ENCODE measurements at regions not wholly inside any gene's neighbourhood (a gene's known extent, or its start where the extent isn't known, plus 50 kb on each side); places are given as distances from the start of the nearest gene placed in this dataset.

DNA sequence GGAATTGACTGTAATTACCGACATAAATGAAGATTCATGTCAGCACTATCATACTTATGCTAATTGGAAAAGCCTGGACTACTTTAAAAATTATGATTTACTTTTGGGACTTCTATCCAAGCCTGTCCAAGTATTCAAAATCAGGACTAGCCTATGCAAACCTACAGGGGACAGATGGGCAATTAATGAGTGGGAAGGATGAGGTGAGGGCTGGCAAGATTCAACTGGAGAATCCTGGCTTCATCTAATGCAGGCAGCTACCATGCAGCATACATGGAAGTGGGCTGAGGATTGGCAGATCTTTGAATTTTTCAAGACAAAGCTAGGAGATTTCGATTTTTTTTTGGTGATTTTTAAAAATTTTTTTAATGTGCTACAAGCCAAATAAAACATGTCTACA is 532.6 kb downstream of the CSNK1G3 start:
- DNase-seq (no peak), ATAC-seq (no peak)
- Histone ChIP-seq H3K4me3 (no peak overlapping the region), H3K9me3 (peaks cover 0 to 8% (median 0%) of the 10 kb centered on the region in 12 donors), H3K4me1 (peaks cover 0 to 15% (median 0%) of the 10 kb centered on the region in 12 donors), H3K27me3 (no peaks in the 10 kb centered on the region), H3K27ac (no peak overlapping the region), H3K36me3 (no peaks in the 10 kb centered on the region)
- intact Hi-C loops (cut with DNase I), result no loop called here
- WGBS, 4 donors, result 89 to 94% (median 91%) methylated on average over 2 of the region's 2 CpGs
- TF ChIP-seq CTCF (IDR thresholded peaks at IDR 0.05) (no peak), POLR2A (IDR thresholded peaks at IDR 0.05) (no peak)

GRCh38 chr5:124043456-124043855 is 531.5 kb downstream of the CSNK1G3 start:
- H3K36me3 ChIP-seq, result no peaks in the 10 kb centered on the region
- intact Hi-C loops (cut with DNase I), result no loop called here
- no peak for ATAC-seq
- H3K4me1 ChIP-seq, result peaks cover 0 to 15% (median 0%) of the 10 kb centered on the region in 12 donors
- H3K27ac ChIP-seq, result no peak overlapping the region
- WGBS, 4 donors, result 94 to 100% (median 97%) methylated on average over 1 of the region's 1 CpG
- no peak overlapping the region for H3K4me3 ChIP-seq
- DNase-seq, result no peak
- peaks cover 0 to 8% (median 0%) of the 10 kb centered on the region in 12 donors for H3K9me3 ChIP-seq
- H3K27me3 ChIP-seq, result no peaks in the 10 kb centered on the region
- TF ChIP-seq POLR2A (IDR thresholded peaks at IDR 0.05) (no peak), CTCF (IDR thresholded peaks at IDR 0.05) (no peak)

- peak in 1 of 5 donors; percentile 23 for DNase-seq
- no peak for TF ChIP-seq POLR2A (IDR thresholded peaks at IDR 0.05)
- no peak for TF ChIP-seq CTCF (IDR thresholded peaks at IDR 0.05)
- WGBS, 4 donors, result 15 to 25% (median 16%) methylated on average over 3 of the region's 3 CpGs
- Histone ChIP-seq H3K27ac (no peak overlapping the region), H3K27me3 (no peaks in the 10 kb centered on the region), H3K9me3 (peaks cover 0 to 8% (median 0%) of the 10 kb centered on the region in 12 donors), H3K4me1 (peaks cover 0 to 15% (median 0%) of the 10 kb centered on the region in 12 donors), H3K36me3 (no peaks in the 10 kb centered on the region), H3K4me3 (no peak overlapping the region)
- ATAC-seq, result peak; percentile 64 to 78 (median 72)
- intact Hi-C loops (cut with DNase I), result no loop called here
Measured at GRCh38 chr5:124040799-124041198, 528.8 kb downstream of the CSNK1G3 start.

DNA sequence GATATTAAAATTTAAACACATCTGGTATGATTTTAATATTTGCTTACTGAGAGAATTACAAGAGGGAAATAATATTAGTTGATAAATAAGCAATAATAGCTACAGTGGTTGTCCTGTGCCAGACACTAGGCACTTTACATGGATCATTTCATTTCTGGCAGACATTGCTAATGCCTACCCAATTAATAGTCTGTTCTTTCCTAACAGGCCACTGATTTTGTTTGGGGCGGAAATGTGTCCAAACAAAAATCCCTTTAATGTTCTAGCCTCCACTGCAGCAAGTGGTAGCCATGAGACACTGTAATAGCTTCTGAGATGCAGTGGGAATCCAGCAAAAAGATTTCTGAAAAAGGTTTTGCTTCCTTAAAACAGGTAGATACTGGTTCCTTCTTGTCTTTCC is 527.4 kb downstream of the CSNK1G3 start:
- 92 to 95% (median 93%) methylated on average over 1 of the region's 1 CpG for WGBS, 4 donors
- TF ChIP-seq CTCF (IDR thresholded peaks at IDR 0.05) (no peak), POLR2A (IDR thresholded peaks at IDR 0.05) (no peak)
- H3K4me1 ChIP-seq, result peaks cover 0 to 15% (median 0%) of the 10 kb centered on the region in 12 donors
- DNase-seq (no peak), ATAC-seq (no peak)
- no peaks in the 10 kb centered on the region for H3K27me3 ChIP-seq
- H3K36me3 ChIP-seq, result no peaks in the 10 kb centered on the region
- intact Hi-C loops (cut with DNase I), result no loop called here
- peaks cover 0 to 8% (median 0%) of the 10 kb centered on the region in 12 donors for H3K9me3 ChIP-seq
- H3K4me3 ChIP-seq, result no peak overlapping the region
- no peak overlapping the region for H3K27ac ChIP-seq
